ENCODE measurements at regions not wholly inside any gene's neighbourhood (a gene's known extent, or its start where the extent isn't known, plus 50 kb on each side); places are given as distances from the start of the nearest gene placed in this dataset.

GRCh38 chr12:112716099-112717093 is 75.2 kb upstream of the RPH3A start:
- Histone ChIP-seq H4K20me1 (ENCODE audit: insufficient read depth) (no peaks in the 10 kb centered on the region), H3K4me3 (no peak overlapping the region), H3K27ac (no peak overlapping the region), H3K9me3 (ENCODE audit: insufficient read depth, low read depth) (no peaks in the 10 kb centered on the region), H3K9me2 (ENCODE audit: insufficient read depth) (no peaks in the 10 kb centered on the region), H3K4me1 (replicated peaks; ENCODE audit: insufficient read depth) (no peaks in the 10 kb centered on the region), H2AFZ (no peak overlapping the region), H3K4me2 (no peak overlapping the region), H3F3A (ENCODE audit: insufficient read depth, low read depth) (no peaks in the 10 kb centered on the region), H3K27me3 (ENCODE audit: insufficient read depth, low read depth) (peaks cover 19% of the 10 kb centered on the region), H3K79me2 (ENCODE audit: low read depth) (no peaks in the 10 kb centered on the region), H3K36me3 (ENCODE audit: low read depth) (no peaks in the 10 kb centered on the region)
- CTCF ChIA-PET = no interaction called here
- TF ChIP-seq CTCF (conservative IDR thresholded peaks at IDR 0.05) (no peak), EZH2 (IDR thresholded peaks at IDR 0.05; ENCODE audit: low read depth) (no peak)
- intact Hi-C loops (cut with micrococcal nuclease; ENCODE audit: unreplicated experiment) = no loop called here
- POLR2A ChIA-PET (ENCODE audit: unreplicated experiment) = interaction anchor here (0.6 kb wide), 1 partner anchor 872 kb away, joined by 3 read pairs; no protein-coding TSS in a partner anchor
- BruUV-seq (replicated peaks) = no TSS peak
- DNase-seq = no peak

- TF ChIP-seq EZH2 (IDR thresholded peaks at IDR 0.05; ENCODE audit: low read depth) (no peak), CTCF (conservative IDR thresholded peaks at IDR 0.05) (no peak)
- CTCF ChIA-PET = no interaction called here
- Histone ChIP-seq H3K27me3 (ENCODE audit: insufficient read depth, low read depth) (peaks cover 57% of the 10 kb centered on the region), H2AFZ (no peak overlapping the region), H3K9me2 (ENCODE audit: insufficient read depth) (no peaks in the 10 kb centered on the region), H3K9me3 (ENCODE audit: insufficient read depth, low read depth) (no peaks in the 10 kb centered on the region), H3K36me3 (ENCODE audit: low read depth) (no peaks in the 10 kb centered on the region), H3F3A (ENCODE audit: insufficient read depth, low read depth) (no peaks in the 10 kb centered on the region), H3K4me3 (no peak overlapping the region), H3K27ac (no peak overlapping the region), H4K20me1 (ENCODE audit: insufficient read depth) (no peaks in the 10 kb centered on the region; the same call in 1 of the 2 replicates), H3K79me2 (ENCODE audit: low read depth) (no peaks in the 10 kb centered on the region), H3K4me1 (replicated peaks; ENCODE audit: insufficient read depth) (no peaks in the 10 kb centered on the region), H3K4me2 (no peak overlapping the region)
- no TSS peak for BruUV-seq (replicated peaks)
- intact Hi-C loops (cut with micrococcal nuclease; ENCODE audit: unreplicated experiment) = no loop called here
- POLR2A ChIA-PET (ENCODE audit: unreplicated experiment) = no interaction called here
- DNase-seq = no peak
Observed at GRCh38 chr12:112728864-112729263, 62.7 kb upstream of the RPH3A start.

- H3K27me3 ChIP-seq (ENCODE audit: insufficient read depth, low read depth) = peaks cover 53% of the 10 kb centered on the region
- H3K9me3 ChIP-seq (ENCODE audit: insufficient read depth, low read depth) = no peaks in the 10 kb centered on the region
- BruUV-seq (replicated peaks) = no TSS peak
- no peaks in the 10 kb centered on the region for H3K4me1 ChIP-seq (replicated peaks; ENCODE audit: insufficient read depth)
- DNase-seq = no peak
- H3F3A ChIP-seq (ENCODE audit: insufficient read depth, low read depth) = no peaks in the 10 kb centered on the region
- intact Hi-C loops (cut with micrococcal nuclease; ENCODE audit: unreplicated experiment) = no loop called here
- ChIA-PET POLR2A (ENCODE audit: unreplicated experiment) (no interaction called here), CTCF (no interaction called here)
- H3K9me2 ChIP-seq (ENCODE audit: insufficient read depth) = no peaks in the 10 kb centered on the region
- no peak overlapping the region for H2AFZ ChIP-seq
- H3K4me2 ChIP-seq = no peak overlapping the region
- H3K79me2 ChIP-seq (ENCODE audit: low read depth) = no peaks in the 10 kb centered on the region
- no peaks in the 10 kb centered on the region; the same call in 1 of the 2 replicates for H4K20me1 ChIP-seq (ENCODE audit: insufficient read depth)
- H3K4me3 ChIP-seq = no peak overlapping the region
- H3K27ac ChIP-seq = no peak overlapping the region
- H3K36me3 ChIP-seq (ENCODE audit: low read depth) = no peaks in the 10 kb centered on the region
- no peak for TF ChIP-seq EZH2 (IDR thresholded peaks at IDR 0.05; ENCODE audit: low read depth)
- no peak for TF ChIP-seq CTCF (conservative IDR thresholded peaks at IDR 0.05)
Observed at GRCh38 chr12:112734859-112735695, 56.5 kb upstream of the RPH3A start.

Measured in PC-9 (cell line).